Posterior vena cava (tissue), 2 donors: ENCODE measurements at regions not wholly inside any gene's neighbourhood (a gene's known extent, or its start where the extent isn't known, plus 50 kb on each side); places are given as distances from the start of the nearest gene placed in this dataset.
"Not testable (repeated sequence)": the region's sequence is repeated elsewhere in the genome, so short reads cannot be mapped to it uniquely, and the experiment has no call there.

Experiments used
- DNase-seq: peaks from one replicate; pipeline ENCODE4 v3.0.0-alpha.2; 2020; ENCODE audit warnings: low spot score
- intact Hi-C, 2 donors: fragments of 100-400 bp; cut with DNase I; formaldehyde crosslinking; loops; one replicate each; pipeline versions ENCODE4 v1.14.1 to v1.14.2; 2022 to 2023
- donor health status: DM: yes; HTN: yes; CAD: no.
- donor health status: DM: yes; HTN: yes; CAD: no.

- intact Hi-C loops, result no loop called here
These were observed 214.1 kb upstream of the CNTN6 start for GRCh38 chr3:878746-879145.

GRCh38 chr3:880371-880770 lies 212.5 kb upstream of the CNTN6 start:
- DNase-seq, result no peak
- intact Hi-C loops, result no loop called here

More at GRCh38 chr3:878746-879145, 214.1 kb upstream of the CNTN6 start:
- DNase-seq, result no peak

GRCh38 chr3:882533-882932 lies 210.3 kb upstream of the CNTN6 start:
- intact Hi-C loops, result no loop called here
- no peak for DNase-seq

- intact Hi-C loops, result no loop called here
These were observed 190.7 kb upstream of the CNTN6 start for GRCh38 chr3:901953-902778.

GRCh38 chr3:905217-905616 lies 187.6 kb upstream of the CNTN6 start:
- intact Hi-C loops, result no loop called here

More at GRCh38 chr3:901953-902778, 190.7 kb upstream of the CNTN6 start:
- DNase-seq, result no peak

GRCh38 chr3:906739-907138 lies 186.1 kb upstream of the CNTN6 start:
- intact Hi-C loops, result no loop called here
- no peak for DNase-seq

More at GRCh38 chr3:905217-905616, 187.6 kb upstream of the CNTN6 start:
- DNase-seq, result no peak

GRCh38 chr3:908839-909238 lies 184.0 kb upstream of the CNTN6 start:
- DNase-seq, result no peak
- intact Hi-C loops, result no loop called here

- intact Hi-C loops, DNase-seq: not testable (repeated sequence)
These were observed 180.1 kb upstream of the CNTN6 start for GRCh38 chr3:912717-913116.

- intact Hi-C loops, result no loop called here
- no peak for DNase-seq
These were observed 169.5 kb upstream of the CNTN6 start for GRCh38 chr3:923161-923910.

GRCh38 chr3:930866-931265 lies 162.0 kb upstream of the CNTN6 start:
- DNase-seq, result no peak
- intact Hi-C loops, result no loop called here

GRCh38 chr3:933326-933725 lies 159.5 kb upstream of the CNTN6 start:
- no peak for DNase-seq
- intact Hi-C loops, result no loop called here

GRCh38 chr3:944786-945185 lies 148.0 kb upstream of the CNTN6 start:
- DNase-seq, result no peak
- intact Hi-C loops, result no loop called here

- no peak for DNase-seq
- intact Hi-C loops, result no loop called here
These were observed 147.1 kb upstream of the CNTN6 start for GRCh38 chr3:945738-946137.

GRCh38 chr3:952906-953305 lies 139.9 kb upstream of the CNTN6 start:
- no peak for DNase-seq
- intact Hi-C loops, result no loop called here

- DNase-seq, result no peak
- intact Hi-C loops, result no loop called here
These were observed 129.6 kb upstream of the CNTN6 start for GRCh38 chr3:963255-963654.

GRCh38 chr3:963755-964154 lies 129.1 kb upstream of the CNTN6 start:
- intact Hi-C loops, result no loop called here
- no peak for DNase-seq

- intact Hi-C loops, result no loop called here
- no peak for DNase-seq
These were observed 127.0 kb upstream of the CNTN6 start for GRCh38 chr3:965826-966225.

GRCh38 chr3:966341-966740 lies 126.5 kb upstream of the CNTN6 start:
- DNase-seq, result no peak
- intact Hi-C loops, result no loop called here

- intact Hi-C loops, result no loop called here
- DNase-seq, result no peak
These were observed 119.5 kb upstream of the CNTN6 start for GRCh38 chr3:973340-973739.

GRCh38 chr3:976006-976405 lies 116.8 kb upstream of the CNTN6 start:
- DNase-seq, result no peak
- intact Hi-C loops, result no loop called here

- intact Hi-C loops, result no loop called here
- no peak for DNase-seq
These were observed 111.7 kb upstream of the CNTN6 start for GRCh38 chr3:981156-981555.
